ENCODE measurements at regions not wholly inside any gene's neighbourhood (a gene's known extent, or its start where the extent isn't known, plus 50 kb on each side); places are given as distances from the start of the nearest gene placed in this dataset.

- H3K36me3 ChIP-seq (ENCODE audit: control insufficient read depth in 2 of 2, extremely low read depth in 1 of 2, insufficient read depth in 1 of 2, low read length in 1 of 2) = no peaks in the 10 kb centered on the region
- no peaks in the 10 kb centered on the region for H3K4me1 ChIP-seq (ENCODE audit: control insufficient read depth in 1 of 2, extremely low read depth in 1 of 2, insufficient read depth in 2 of 2, low read length in 2 of 2)
- H3K27me3 ChIP-seq (replicated peaks in 1 of 2; ENCODE audit: control insufficient read depth in 2 of 2, extremely low read depth in 1 of 2, insufficient read depth in 2 of 2, low read length in 1 of 2) = no peaks in the 10 kb centered on the region
- WGBS (ENCODE audit: insufficient coverage) = no CpG with 5 or more reads among the region's 2 CpGs
- H3K4me1 Mint-ChIP-seq = no peaks in the 10 kb centered on the region
- H3K27ac Mint-ChIP-seq = no peak overlapping the region
- peaks cover 0 to 7% (median 6%) of the 10 kb centered on the region in 3 donors for H3K9me3 Mint-ChIP-seq
- H3K27me3 Mint-ChIP-seq = no peaks in the 10 kb centered on the region
- H3K27ac ChIP-seq (ENCODE audit: low read length) = no peak overlapping the region
- ATAC-seq (replicated peaks in 1 of 4) = no peak
- no peaks in the 10 kb centered on the region for H3K36me3 Mint-ChIP-seq
- H3K9me3 ChIP-seq = no peaks in the 10 kb centered on the region
- no peak overlapping the region for H3K4me3 ChIP-seq (ENCODE audit: control insufficient read depth in 1 of 2, extremely low read depth in 1 of 2, low read length in 1 of 2)
- POLR2A ChIA-PET = no interaction called here
- CTCF ChIA-PET = no interaction called here
- DNase-seq = no peak
- H3K4me3 Mint-ChIP-seq = no peak overlapping the region
These were observed 81.5 kb upstream of the PAPPA start for GRCh38 chr9:116072046-116072445.

DNA sequence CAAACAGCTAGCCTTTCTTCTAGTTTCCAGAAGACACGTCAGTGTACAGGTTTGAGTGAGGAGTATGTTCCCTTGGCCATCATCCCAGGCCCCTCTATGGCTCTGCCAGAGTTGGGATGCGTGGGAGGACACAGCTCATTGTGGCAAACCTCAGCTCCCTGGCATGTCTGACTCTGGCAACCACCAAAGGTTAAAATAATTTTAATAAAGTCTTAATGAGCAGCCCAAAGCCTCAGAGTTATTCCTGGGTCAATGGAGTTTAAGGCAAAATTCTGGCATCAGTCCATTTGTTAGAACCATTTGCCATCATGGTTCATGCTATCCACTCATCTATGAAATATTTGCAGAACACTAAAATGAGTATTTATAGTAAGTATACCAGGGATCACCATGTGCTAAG is 79.8 kb upstream of the PAPPA start:
- Histone ChIP-seq H3K27ac (ENCODE audit: low read length) (no peak overlapping the region), H3K4me1 (ENCODE audit: control insufficient read depth in 1 of 2, extremely low read depth in 1 of 2, insufficient read depth in 2 of 2, low read length in 2 of 2) (no peaks in the 10 kb centered on the region), H3K9me3 (no peaks in the 10 kb centered on the region), H3K4me3 (ENCODE audit: control insufficient read depth in 1 of 2, extremely low read depth in 1 of 2, low read length in 1 of 2) (no peak overlapping the region), H3K27me3 (replicated peaks in 1 of 2; ENCODE audit: control insufficient read depth in 2 of 2, extremely low read depth in 1 of 2, insufficient read depth in 2 of 2, low read length in 1 of 2) (no peaks in the 10 kb centered on the region), H3K36me3 (ENCODE audit: control insufficient read depth in 2 of 2, extremely low read depth in 1 of 2, insufficient read depth in 1 of 2, low read length in 1 of 2) (no peaks in the 10 kb centered on the region)
- Mint-ChIP-seq H3K27me3 (no peaks in the 10 kb centered on the region), H3K4me3 (no peak overlapping the region), H3K4me1 (no peaks in the 10 kb centered on the region), H3K9me3 (peaks cover 0 to 7% (median 6%) of the 10 kb centered on the region in 3 donors), H3K27ac (no peak overlapping the region), H3K36me3 (no peaks in the 10 kb centered on the region)
- no peak for ATAC-seq (replicated peaks in 1 of 4)
- DNase-seq = no peak
- CTCF ChIA-PET = no interaction called here
- POLR2A ChIA-PET = no interaction called here
- 67% methylated on average over 1 of the region's 2 CpGs for WGBS (ENCODE audit: insufficient coverage)

DNA sequence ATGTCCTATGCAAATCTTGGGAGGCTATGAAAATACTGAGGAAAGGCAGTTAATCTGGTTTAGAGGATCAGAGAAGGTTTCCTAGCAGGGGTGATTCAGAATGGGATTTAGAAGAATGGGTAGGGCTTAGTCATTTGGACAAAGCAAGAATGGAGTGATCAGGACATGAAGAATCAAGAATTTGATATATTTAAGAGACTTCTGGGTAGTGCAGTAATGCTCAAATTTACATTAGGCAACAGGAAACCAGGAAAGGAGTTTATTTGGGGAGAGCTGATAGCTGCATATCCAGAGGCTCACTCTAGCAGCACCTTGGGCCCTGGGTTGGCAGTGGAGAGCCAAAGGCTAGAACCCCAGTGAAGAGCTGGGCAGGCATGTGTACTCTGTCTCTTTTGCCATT is 78.9 kb upstream of the PAPPA start:
- Histone ChIP-seq H3K9me3 (no peaks in the 10 kb centered on the region), H3K4me3 (ENCODE audit: control insufficient read depth in 1 of 2, extremely low read depth in 1 of 2, low read length in 1 of 2) (no peak overlapping the region), H3K27ac (ENCODE audit: low read length) (no peak overlapping the region), H3K4me1 (ENCODE audit: control insufficient read depth in 1 of 2, extremely low read depth in 1 of 2, insufficient read depth in 2 of 2, low read length in 2 of 2) (no peaks in the 10 kb centered on the region), H3K36me3 (ENCODE audit: control insufficient read depth in 2 of 2, extremely low read depth in 1 of 2, insufficient read depth in 1 of 2, low read length in 1 of 2) (no peaks in the 10 kb centered on the region), H3K27me3 (replicated peaks in 1 of 2; ENCODE audit: control insufficient read depth in 2 of 2, extremely low read depth in 1 of 2, insufficient read depth in 2 of 2, low read length in 1 of 2) (no peaks in the 10 kb centered on the region)
- Mint-ChIP-seq H3K36me3 (no peaks in the 10 kb centered on the region), H3K27me3 (no peaks in the 10 kb centered on the region), H3K4me3 (no peak overlapping the region), H3K4me1 (no peaks in the 10 kb centered on the region), H3K9me3 (peaks cover 0 to 7% (median 6%) of the 10 kb centered on the region in 3 donors), H3K27ac (no peak overlapping the region)
- ChIA-PET CTCF (no interaction called here), POLR2A (no interaction called here)
- DNase-seq (no peak), ATAC-seq (replicated peaks in 1 of 4) (no peak)

- H3K27ac Mint-ChIP-seq = no peak overlapping the region
- ATAC-seq (replicated peaks in 1 of 4) = no peak
- Histone ChIP-seq H3K36me3 (ENCODE audit: control insufficient read depth in 2 of 2, extremely low read depth in 1 of 2, insufficient read depth in 1 of 2, low read length in 1 of 2) (no peaks in the 10 kb centered on the region), H3K27me3 (replicated peaks in 1 of 2; ENCODE audit: control insufficient read depth in 2 of 2, extremely low read depth in 1 of 2, insufficient read depth in 2 of 2, low read length in 1 of 2) (no peaks in the 10 kb centered on the region), H3K4me1 (ENCODE audit: control insufficient read depth in 1 of 2, extremely low read depth in 1 of 2, insufficient read depth in 2 of 2, low read length in 2 of 2) (no peaks in the 10 kb centered on the region), H3K9me3 (no peaks in the 10 kb centered on the region), H3K27ac (ENCODE audit: low read length) (no peak overlapping the region), H3K4me3 (ENCODE audit: control insufficient read depth in 1 of 2, extremely low read depth in 1 of 2, low read length in 1 of 2) (no peak overlapping the region)
- H3K4me1 Mint-ChIP-seq = no peaks in the 10 kb centered on the region
- DNase-seq = no peak
- peaks cover 0 to 7% (median 6%) of the 10 kb centered on the region in 3 donors for H3K9me3 Mint-ChIP-seq
- H3K27me3 Mint-ChIP-seq = no peaks in the 10 kb centered on the region
- ChIA-PET CTCF (no interaction called here), POLR2A (no interaction called here)
- H3K36me3 Mint-ChIP-seq = no peaks in the 10 kb centered on the region
- H3K4me3 Mint-ChIP-seq = no peak overlapping the region
- 89% methylated on average over 5 of the region's 5 CpGs for WGBS (ENCODE audit: insufficient coverage)
These were observed 78.4 kb upstream of the PAPPA start for GRCh38 chr9:116075191-116075590.

DNA sequence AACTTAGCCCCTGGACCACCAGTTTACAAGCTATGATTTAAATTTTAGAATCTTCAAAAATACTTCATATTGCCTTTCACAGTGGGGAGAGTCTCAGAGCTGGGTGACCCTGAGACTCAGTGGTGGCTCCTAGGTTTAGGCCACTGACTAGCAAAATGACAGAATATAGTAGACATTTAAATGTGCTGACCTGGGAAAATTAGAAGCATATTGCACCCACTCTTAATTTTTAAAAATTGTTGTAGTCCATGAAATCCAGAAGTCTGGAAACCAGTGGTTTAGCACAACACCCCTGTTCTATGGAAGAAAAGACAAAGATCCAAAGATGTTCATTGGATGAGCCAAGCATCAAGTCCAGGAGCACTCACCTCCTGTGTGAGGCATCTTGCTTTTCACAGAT is 75.0 kb upstream of the PAPPA start:
- Mint-ChIP-seq H3K27ac (no peak overlapping the region), H3K4me3 (no peak overlapping the region), H3K27me3 (peaks cover 0 to 9% of the 10 kb centered on the region in 2 donors), H3K9me3 (peaks cover 0 to 4% (median 3%) of the 10 kb centered on the region in 3 donors), H3K36me3 (no peaks in the 10 kb centered on the region), H3K4me1 (no peaks in the 10 kb centered on the region)
- Histone ChIP-seq H3K27ac (ENCODE audit: low read length) (no peak overlapping the region), H3K4me3 (ENCODE audit: control insufficient read depth in 1 of 2, extremely low read depth in 1 of 2, low read length in 1 of 2) (no peak overlapping the region), H3K27me3 (replicated peaks in 1 of 2; ENCODE audit: control insufficient read depth in 2 of 2, extremely low read depth in 1 of 2, insufficient read depth in 2 of 2, low read length in 1 of 2) (no peaks in the 10 kb centered on the region), H3K4me1 (ENCODE audit: control insufficient read depth in 1 of 2, extremely low read depth in 1 of 2, insufficient read depth in 2 of 2, low read length in 2 of 2) (no peaks in the 10 kb centered on the region), H3K36me3 (ENCODE audit: control insufficient read depth in 2 of 2, extremely low read depth in 1 of 2, insufficient read depth in 1 of 2, low read length in 1 of 2) (no peaks in the 10 kb centered on the region), H3K9me3 (no peaks in the 10 kb centered on the region)
- ATAC-seq (replicated peaks in 1 of 4) (no peak), DNase-seq (no peak)
- CTCF ChIA-PET = no interaction called here
- POLR2A ChIA-PET = no interaction called here

DNA sequence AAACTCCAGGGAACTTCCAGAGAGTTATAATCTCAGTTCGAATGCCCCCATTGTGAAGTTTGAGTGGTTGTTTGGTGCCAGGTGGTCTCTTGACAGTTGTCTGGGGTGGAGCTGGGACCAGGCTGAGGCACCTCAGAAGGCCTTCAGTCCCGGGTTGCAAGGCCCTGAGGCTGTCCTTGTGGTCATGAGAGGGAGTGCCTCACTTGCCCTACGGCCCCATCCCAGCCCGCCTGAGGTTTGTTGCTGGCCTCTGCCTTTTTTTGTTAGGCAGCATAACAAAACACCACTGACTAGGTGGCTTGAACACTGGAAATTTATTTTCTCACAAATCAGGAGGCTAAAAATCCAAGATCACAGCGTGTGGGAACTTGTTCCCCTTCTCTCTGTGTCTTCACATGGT is 73.0 kb upstream of the PAPPA start:
- DNase-seq = no peak
- Mint-ChIP-seq H3K9me3 (peaks cover 0 to 4% (median 3%) of the 10 kb centered on the region in 3 donors), H3K4me3 (no peak overlapping the region), H3K27ac (no peak overlapping the region), H3K4me1 (no peaks in the 10 kb centered on the region), H3K27me3 (peaks cover 0 to 9% of the 10 kb centered on the region in 2 donors), H3K36me3 (no peaks in the 10 kb centered on the region)
- Histone ChIP-seq H3K9me3 (no peaks in the 10 kb centered on the region), H3K27ac (ENCODE audit: low read length) (no peak overlapping the region), H3K27me3 (replicated peaks in 1 of 2; ENCODE audit: control insufficient read depth in 2 of 2, extremely low read depth in 1 of 2, insufficient read depth in 2 of 2, low read length in 1 of 2) (no peaks in the 10 kb centered on the region), H3K36me3 (ENCODE audit: control insufficient read depth in 2 of 2, extremely low read depth in 1 of 2, insufficient read depth in 1 of 2, low read length in 1 of 2) (no peaks in the 10 kb centered on the region), H3K4me1 (ENCODE audit: control insufficient read depth in 1 of 2, extremely low read depth in 1 of 2, insufficient read depth in 2 of 2, low read length in 2 of 2) (no peaks in the 10 kb centered on the region), H3K4me3 (ENCODE audit: control insufficient read depth in 1 of 2, extremely low read depth in 1 of 2, low read length in 1 of 2) (no peak overlapping the region)
- ChIA-PET POLR2A (no interaction called here), CTCF (no interaction called here)
- no peak for ATAC-seq (replicated peaks in 1 of 4)
- 43% methylated on average over 3 of the region's 5 CpGs for WGBS (ENCODE audit: insufficient coverage)

GRCh38 chr9:116081435-116082115 is 72.0 kb upstream of the PAPPA start:
- Mint-ChIP-seq H3K27me3 (peaks cover 0 to 9% of the 10 kb centered on the region in 2 donors), H3K36me3 (no peaks in the 10 kb centered on the region), H3K27ac (no peak overlapping the region), H3K4me3 (no peak overlapping the region), H3K4me1 (no peaks in the 10 kb centered on the region), H3K9me3 (peaks cover 0 to 4% (median 3%) of the 10 kb centered on the region in 3 donors)
- Histone ChIP-seq H3K27ac (ENCODE audit: low read length) (no peak overlapping the region), H3K4me3 (ENCODE audit: control insufficient read depth in 1 of 2, extremely low read depth in 1 of 2, low read length in 1 of 2) (no peak overlapping the region), H3K4me1 (ENCODE audit: control insufficient read depth in 1 of 2, extremely low read depth in 1 of 2, insufficient read depth in 2 of 2, low read length in 2 of 2) (no peaks in the 10 kb centered on the region), H3K36me3 (ENCODE audit: control insufficient read depth in 2 of 2, extremely low read depth in 1 of 2, insufficient read depth in 1 of 2, low read length in 1 of 2) (no peaks in the 10 kb centered on the region), H3K9me3 (no peaks in the 10 kb centered on the region), H3K27me3 (replicated peaks in 1 of 2; ENCODE audit: control insufficient read depth in 2 of 2, extremely low read depth in 1 of 2, insufficient read depth in 2 of 2, low read length in 1 of 2) (no peaks in the 10 kb centered on the region)
- DNase-seq (no peak), ATAC-seq (replicated peaks in 1 of 4) (no peak)
- 0% methylated on average over 1 of the region's 2 CpGs for WGBS (ENCODE audit: insufficient coverage)
- ChIA-PET POLR2A (no interaction called here), CTCF (no interaction called here)

Measured in T-cell (primary cell).